ENCODE measurements at regions not wholly inside any gene's neighbourhood (a gene's known extent, or its start where the extent isn't known, plus 50 kb on each side); places are given as distances from the start of the nearest gene placed in this dataset.

DNA sequence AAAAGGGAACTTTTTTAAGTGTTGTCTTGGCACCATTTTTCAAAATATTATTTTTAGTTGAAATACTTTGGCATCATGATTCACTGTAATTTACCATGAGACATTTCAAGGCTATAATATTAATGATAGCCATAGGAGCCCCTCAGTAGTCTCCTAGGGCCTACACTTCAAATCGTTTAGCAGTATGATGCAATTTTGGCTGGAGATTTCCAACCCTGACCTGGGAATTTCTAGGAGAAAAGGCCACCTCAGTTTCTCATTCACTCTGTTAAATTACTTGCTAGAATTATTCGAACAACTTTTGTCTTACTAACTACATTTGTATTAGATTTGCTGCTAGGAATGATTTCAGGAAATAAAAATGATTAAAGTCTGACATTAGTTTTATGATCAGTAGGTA, 1610.9 kb upstream of the RAG2 start (continued):
- TF ChIP-seq, protein P1, sequence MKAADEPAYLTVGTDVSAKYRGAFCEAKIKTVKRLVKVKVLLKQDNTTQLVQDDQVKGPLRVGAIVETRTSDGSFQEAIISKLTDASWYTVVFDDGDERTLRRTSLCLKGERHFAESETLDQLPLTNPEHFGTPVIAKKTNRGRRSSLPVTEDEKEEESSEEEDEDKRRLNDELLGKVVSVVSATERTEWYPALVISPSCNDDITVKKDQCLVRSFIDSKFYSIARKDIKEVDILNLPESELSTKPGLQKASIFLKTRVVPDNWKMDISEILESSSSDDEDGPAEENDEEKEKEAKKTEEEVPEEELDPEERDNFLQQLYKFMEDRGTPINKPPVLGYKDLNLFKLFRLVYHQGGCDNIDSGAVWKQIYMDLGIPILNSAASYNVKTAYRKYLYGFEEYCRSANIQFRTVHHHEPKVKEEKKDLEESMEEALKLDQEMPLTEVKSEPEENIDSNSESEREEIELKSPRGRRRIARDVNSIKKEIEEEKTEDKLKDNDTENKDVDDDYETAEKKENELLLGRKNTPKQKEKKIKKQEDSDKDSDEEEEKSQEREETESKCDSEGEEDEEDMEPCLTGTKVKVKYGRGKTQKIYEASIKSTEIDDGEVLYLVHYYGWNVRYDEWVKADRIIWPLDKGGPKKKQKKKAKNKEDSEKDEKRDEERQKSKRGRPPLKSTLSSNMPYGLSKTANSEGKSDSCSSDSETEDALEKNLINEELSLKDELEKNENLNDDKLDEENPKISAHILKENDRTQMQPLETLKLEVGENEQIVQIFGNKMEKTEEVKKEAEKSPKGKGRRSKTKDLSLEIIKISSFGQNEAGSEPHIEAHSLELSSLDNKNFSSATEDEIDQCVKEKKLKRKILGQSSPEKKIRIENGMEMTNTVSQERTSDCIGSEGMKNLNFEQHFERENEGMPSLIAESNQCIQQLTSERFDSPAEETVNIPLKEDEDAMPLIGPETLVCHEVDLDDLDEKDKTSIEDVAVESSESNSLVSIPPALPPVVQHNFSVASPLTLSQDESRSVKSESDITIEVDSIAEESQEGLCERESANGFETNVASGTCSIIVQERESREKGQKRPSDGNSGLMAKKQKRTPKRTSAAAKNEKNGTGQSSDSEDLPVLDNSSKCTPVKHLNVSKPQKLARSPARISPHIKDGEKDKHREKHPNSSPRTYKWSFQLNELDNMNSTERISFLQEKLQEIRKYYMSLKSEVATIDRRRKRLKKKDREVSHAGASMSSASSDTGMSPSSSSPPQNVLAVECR (CRISPR knock-in tag; IDR thresholded peaks at IDR 0.05; ENCODE audit: borderline replicate concordance), result no peak

DNA sequence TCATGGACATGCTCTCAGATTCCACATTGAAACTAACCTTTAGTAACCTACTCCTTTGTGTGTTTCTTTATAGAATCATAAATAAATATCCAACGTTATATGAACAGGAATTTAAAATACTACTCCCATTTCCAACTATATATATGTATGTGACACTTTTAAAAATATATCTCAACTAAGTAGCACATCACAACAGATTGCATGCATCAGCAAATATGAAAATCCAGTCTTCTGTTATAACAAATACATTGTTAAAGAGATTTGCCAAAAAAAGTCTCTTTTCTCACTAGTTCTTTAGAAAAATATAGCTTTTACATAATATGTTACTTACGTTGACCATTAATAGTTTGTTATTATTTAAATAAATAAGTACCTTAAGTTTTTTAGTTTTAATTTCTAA, 1608.6 kb upstream of the RAG2 start:
- no peaks in the 10 kb centered on the region for H4K20me1 ChIP-seq (ENCODE audit: insufficient read depth, low read length)
- ATAC-seq (no peak), DNase-seq (ENCODE audit: low spot score) (no peak), FAIRE-seq (no peak)
- H3K27ac ChIP-seq (ENCODE audit: extremely low read length, insufficient read depth, low read length), result no peak overlapping the region
- intact Hi-C loops (cut with micrococcal nuclease; ENCODE audit: unreplicated experiment), result no loop called here
- peaks cover 48% of the 10 kb centered on the region for H3K9me3 ChIP-seq (ENCODE audit: low read length)
- H3K4me3 ChIP-seq (replicated peaks in 1 of 3; ENCODE audit: insufficient read depth in 1 of 3, low read depth in 2 of 3, low read length in 3 of 3), result no peak overlapping the region
- ChIA-PET POLR2A (no interaction called here), CTCF (ENCODE audit: low intra/inter-chr PET ratio, low total read pairs) (no interaction called here)
- no TSS peak for BruUV-seq (replicated peaks)
- no peaks in the 10 kb centered on the region for H3K27me3 ChIP-seq (ENCODE audit: control insufficient read depth in 1 of 2, insufficient read depth in 2 of 2, low read length in 2 of 2)
- H3K79me2 ChIP-seq (ENCODE audit: insufficient read depth, low read length), result no peaks in the 10 kb centered on the region
- in situ Hi-C loops (cut with HindIII; ENCODE audit: extremely low pct_ligation_motif_present, low pct_unique_long_range_greater_than_20kb), result no loop called here
- H2AFZ ChIP-seq (ENCODE audit: low read length), result no peak overlapping the region
- WGBS (ENCODE audit: low lambda C conversion rate), result 35% methylated on average over 2 of the region's 2 CpGs
- TF ChIP-seq MAFF (IDR thresholded peaks at IDR 0.05; ENCODE audit: low read depth, low read length) (0 out of 2 replicates have a peak, but pooled peaks have one; percentile 30), MAFK (conservative IDR thresholded peaks at IDR 0.05 in 1 of 2, IDR thresholded peaks at IDR 0.05 in 1 of 2; ENCODE audit: low read length in 2 of 2) (peak; percentile 30 to 71; a peak in 3 of 4 replicates), ZNF691 (CRISPR knock-in tag; IDR thresholded peaks at IDR 0.05; ENCODE audit: borderline replicate concordance, low read depth) (no peak)
- H3K36me3 ChIP-seq (replicated peaks in 1 of 2; ENCODE audit: control insufficient read depth in 1 of 2, insufficient read depth in 2 of 2, low read length in 2 of 2), result no peaks in the 10 kb centered on the region
- H3K9ac ChIP-seq (ENCODE audit: insufficient read depth, low read depth, low read length), result no peak overlapping the region
- H3K4me1 ChIP-seq (ENCODE audit: insufficient read depth, low read length), result no peaks in the 10 kb centered on the region
- H3K4me2 ChIP-seq (ENCODE audit: low read depth, low read length), result no peak overlapping the region

All from HepG2 (cell line).